HEK293 (cell line): ENCODE measurements at regions not wholly inside any gene's neighbourhood (a gene's known extent, or its start where the extent isn't known, plus 50 kb on each side); places are given as distances from the start of the nearest gene placed in this dataset.
"Not testable (repeated sequence)": the region's sequence is repeated elsewhere in the genome, so short reads cannot be mapped to it uniquely, and the experiment has no call there.

Experiments used
- TF ChIP-seq, protein P1 (sequence below): fragments of 450-650 bp; formaldehyde crosslinking; IDR thresholded peaks from 2 replicates; pipeline ENCODE4 v1.5.1; 2016; ENCODE audit warnings: missing biosample characterization, missing genetic modification characterization
- TF ChIP-seq, protein P2 (sequence below): fragments of 450-650 bp; formaldehyde crosslinking; IDR thresholded peaks from 2 replicates; pipeline ENCODE4 v1.5.1; 2016; ENCODE audit warnings: missing biosample characterization, missing genetic modification characterization
- TF ChIP-seq, protein P3 (sequence below): IDR thresholded peaks from 2 replicates; pipeline ENCODE4 v1.6.1; 2011; ENCODE audit warnings: mild to moderate bottlenecking, low read depth, low read length, borderline replicate concordance
- TF ChIP-seq, protein P4 (sequence below): fragments of 450-650 bp; formaldehyde crosslinking; IDR thresholded peaks from 2 replicates; pipeline ENCODE4 v1.5.1; 2016; ENCODE audit warnings: missing biosample characterization, missing genetic modification characterization

DNA sequence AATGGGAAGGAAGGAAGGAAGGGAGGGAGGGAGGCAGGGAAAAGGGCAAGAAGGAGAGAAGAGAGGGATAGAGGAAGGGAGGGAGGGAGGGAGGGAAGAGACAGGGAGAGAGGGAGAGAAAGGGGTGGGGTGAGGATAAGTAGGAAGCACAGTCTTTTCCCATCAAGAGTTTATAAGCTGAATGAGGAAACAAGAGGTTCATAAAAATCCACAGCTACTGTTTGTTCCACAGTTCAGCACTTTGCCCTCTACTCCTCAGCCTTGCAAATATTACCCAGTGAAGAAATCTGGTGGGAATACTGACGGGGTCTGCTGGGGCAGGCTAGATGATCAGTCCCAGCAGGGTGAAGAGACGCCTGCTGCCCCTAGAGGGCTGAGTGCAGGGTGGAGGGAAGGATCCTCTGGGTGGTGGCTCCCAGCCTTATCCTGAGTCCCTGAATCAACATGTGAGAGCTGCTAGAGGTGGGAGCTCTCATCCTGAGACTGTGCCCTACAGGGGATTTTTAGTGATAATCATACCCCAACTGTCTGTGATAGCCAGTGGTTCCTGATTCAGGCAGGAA, 233.9 kb upstream of the NBPF12 start:
- TF ChIP-seq, protein P1, sequence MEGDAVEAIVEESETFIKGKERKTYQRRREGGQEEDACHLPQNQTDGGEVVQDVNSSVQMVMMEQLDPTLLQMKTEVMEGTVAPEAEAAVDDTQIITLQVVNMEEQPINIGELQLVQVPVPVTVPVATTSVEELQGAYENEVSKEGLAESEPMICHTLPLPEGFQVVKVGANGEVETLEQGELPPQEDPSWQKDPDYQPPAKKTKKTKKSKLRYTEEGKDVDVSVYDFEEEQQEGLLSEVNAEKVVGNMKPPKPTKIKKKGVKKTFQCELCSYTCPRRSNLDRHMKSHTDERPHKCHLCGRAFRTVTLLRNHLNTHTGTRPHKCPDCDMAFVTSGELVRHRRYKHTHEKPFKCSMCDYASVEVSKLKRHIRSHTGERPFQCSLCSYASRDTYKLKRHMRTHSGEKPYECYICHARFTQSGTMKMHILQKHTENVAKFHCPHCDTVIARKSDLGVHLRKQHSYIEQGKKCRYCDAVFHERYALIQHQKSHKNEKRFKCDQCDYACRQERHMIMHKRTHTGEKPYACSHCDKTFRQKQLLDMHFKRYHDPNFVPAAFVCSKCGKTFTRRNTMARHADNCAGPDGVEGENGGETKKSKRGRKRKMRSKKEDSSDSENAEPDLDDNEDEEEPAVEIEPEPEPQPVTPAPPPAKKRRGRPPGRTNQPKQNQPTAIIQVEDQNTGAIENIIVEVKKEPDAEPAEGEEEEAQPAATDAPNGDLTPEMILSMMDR (tag by site-specific recombination) = not testable (repeated sequence)
- TF ChIP-seq, protein P2, sequence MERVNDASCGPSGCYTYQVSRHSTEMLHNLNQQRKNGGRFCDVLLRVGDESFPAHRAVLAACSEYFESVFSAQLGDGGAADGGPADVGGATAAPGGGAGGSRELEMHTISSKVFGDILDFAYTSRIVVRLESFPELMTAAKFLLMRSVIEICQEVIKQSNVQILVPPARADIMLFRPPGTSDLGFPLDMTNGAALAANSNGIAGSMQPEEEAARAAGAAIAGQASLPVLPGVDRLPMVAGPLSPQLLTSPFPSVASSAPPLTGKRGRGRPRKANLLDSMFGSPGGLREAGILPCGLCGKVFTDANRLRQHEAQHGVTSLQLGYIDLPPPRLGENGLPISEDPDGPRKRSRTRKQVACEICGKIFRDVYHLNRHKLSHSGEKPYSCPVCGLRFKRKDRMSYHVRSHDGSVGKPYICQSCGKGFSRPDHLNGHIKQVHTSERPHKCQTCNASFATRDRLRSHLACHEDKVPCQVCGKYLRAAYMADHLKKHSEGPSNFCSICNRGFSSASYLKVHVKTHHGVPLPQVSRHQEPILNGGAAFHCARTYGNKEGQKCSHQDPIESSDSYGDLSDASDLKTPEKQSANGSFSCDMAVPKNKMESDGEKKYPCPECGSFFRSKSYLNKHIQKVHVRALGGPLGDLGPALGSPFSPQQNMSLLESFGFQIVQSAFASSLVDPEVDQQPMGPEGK (tag by site-specific recombination) = not testable (repeated sequence)
- TF ChIP-seq, protein P3, sequence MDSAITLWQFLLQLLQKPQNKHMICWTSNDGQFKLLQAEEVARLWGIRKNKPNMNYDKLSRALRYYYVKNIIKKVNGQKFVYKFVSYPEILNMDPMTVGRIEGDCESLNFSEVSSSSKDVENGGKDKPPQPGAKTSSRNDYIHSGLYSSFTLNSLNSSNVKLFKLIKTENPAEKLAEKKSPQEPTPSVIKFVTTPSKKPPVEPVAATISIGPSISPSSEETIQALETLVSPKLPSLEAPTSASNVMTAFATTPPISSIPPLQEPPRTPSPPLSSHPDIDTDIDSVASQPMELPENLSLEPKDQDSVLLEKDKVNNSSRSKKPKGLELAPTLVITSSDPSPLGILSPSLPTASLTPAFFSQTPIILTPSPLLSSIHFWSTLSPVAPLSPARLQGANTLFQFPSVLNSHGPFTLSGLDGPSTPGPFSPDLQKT = not testable (repeated sequence)
- TF ChIP-seq, protein P4, sequence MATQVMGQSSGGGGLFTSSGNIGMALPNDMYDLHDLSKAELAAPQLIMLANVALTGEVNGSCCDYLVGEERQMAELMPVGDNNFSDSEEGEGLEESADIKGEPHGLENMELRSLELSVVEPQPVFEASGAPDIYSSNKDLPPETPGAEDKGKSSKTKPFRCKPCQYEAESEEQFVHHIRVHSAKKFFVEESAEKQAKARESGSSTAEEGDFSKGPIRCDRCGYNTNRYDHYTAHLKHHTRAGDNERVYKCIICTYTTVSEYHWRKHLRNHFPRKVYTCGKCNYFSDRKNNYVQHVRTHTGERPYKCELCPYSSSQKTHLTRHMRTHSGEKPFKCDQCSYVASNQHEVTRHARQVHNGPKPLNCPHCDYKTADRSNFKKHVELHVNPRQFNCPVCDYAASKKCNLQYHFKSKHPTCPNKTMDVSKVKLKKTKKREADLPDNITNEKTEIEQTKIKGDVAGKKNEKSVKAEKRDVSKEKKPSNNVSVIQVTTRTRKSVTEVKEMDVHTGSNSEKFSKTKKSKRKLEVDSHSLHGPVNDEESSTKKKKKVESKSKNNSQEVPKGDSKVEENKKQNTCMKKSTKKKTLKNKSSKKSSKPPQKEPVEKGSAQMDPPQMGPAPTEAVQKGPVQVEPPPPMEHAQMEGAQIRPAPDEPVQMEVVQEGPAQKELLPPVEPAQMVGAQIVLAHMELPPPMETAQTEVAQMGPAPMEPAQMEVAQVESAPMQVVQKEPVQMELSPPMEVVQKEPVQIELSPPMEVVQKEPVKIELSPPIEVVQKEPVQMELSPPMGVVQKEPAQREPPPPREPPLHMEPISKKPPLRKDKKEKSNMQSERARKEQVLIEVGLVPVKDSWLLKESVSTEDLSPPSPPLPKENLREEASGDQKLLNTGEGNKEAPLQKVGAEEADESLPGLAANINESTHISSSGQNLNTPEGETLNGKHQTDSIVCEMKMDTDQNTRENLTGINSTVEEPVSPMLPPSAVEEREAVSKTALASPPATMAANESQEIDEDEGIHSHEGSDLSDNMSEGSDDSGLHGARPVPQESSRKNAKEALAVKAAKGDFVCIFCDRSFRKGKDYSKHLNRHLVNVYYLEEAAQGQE = not testable (repeated sequence)
